ENCODE measurements at regions not wholly inside any gene's neighbourhood (a gene's known extent, or its start where the extent isn't known, plus 50 kb on each side); places are given as distances from the start of the nearest gene placed in this dataset.

- Histone ChIP-seq H3K36me3 (ENCODE audit: low read depth) (no peaks in the 10 kb centered on the region), H4K20me1 (ENCODE audit: insufficient read depth) (no peaks in the 10 kb centered on the region), H3K4me2 (no peak overlapping the region), H3K9me2 (ENCODE audit: insufficient read depth) (no peaks in the 10 kb centered on the region), H3K4me1 (replicated peaks; ENCODE audit: insufficient read depth) (no peaks in the 10 kb centered on the region), H3K27ac (no peak overlapping the region), H3K79me2 (ENCODE audit: low read depth) (no peaks in the 10 kb centered on the region), H3K4me3 (no peak overlapping the region), H2AFZ (no peak overlapping the region), H3F3A (ENCODE audit: insufficient read depth, low read depth) (no peaks in the 10 kb centered on the region), H3K27me3 (ENCODE audit: insufficient read depth, low read depth) (no peaks in the 10 kb centered on the region), H3K9me3 (ENCODE audit: insufficient read depth, low read depth) (no peaks in the 10 kb centered on the region)
- intact Hi-C loops (cut with micrococcal nuclease; ENCODE audit: unreplicated experiment), result no loop called here
- no TSS peak for BruUV-seq (replicated peaks)
- CTCF ChIA-PET, result no interaction called here
- TF ChIP-seq EZH2 (IDR thresholded peaks at IDR 0.05; ENCODE audit: low read depth) (no peak), CTCF (conservative IDR thresholded peaks at IDR 0.05) (no peak)
- DNase-seq, result no peak
- POLR2A ChIA-PET (ENCODE audit: unreplicated experiment), result no interaction called here
These were observed 131.5 kb upstream of the ACVR2A start for GRCh38 chr2:147713349-147713748.

GRCh38 chr2:147712051-147712450, 132.8 kb upstream of the ACVR2A start:
- ChIA-PET POLR2A (ENCODE audit: unreplicated experiment) (no interaction called here), CTCF (no interaction called here)
- DNase-seq, result no peak
- Histone ChIP-seq H3K27ac (no peak overlapping the region), H3K36me3 (ENCODE audit: low read depth) (no peaks in the 10 kb centered on the region), H3K9me3 (ENCODE audit: insufficient read depth, low read depth) (no peaks in the 10 kb centered on the region), H3K79me2 (ENCODE audit: low read depth) (no peaks in the 10 kb centered on the region), H3K4me2 (no peak overlapping the region), H3F3A (ENCODE audit: insufficient read depth, low read depth) (no peaks in the 10 kb centered on the region), H3K9me2 (ENCODE audit: insufficient read depth) (no peaks in the 10 kb centered on the region), H2AFZ (no peak overlapping the region), H3K4me1 (replicated peaks; ENCODE audit: insufficient read depth) (no peaks in the 10 kb centered on the region), H4K20me1 (ENCODE audit: insufficient read depth) (no peaks in the 10 kb centered on the region), H3K4me3 (no peak overlapping the region), H3K27me3 (ENCODE audit: insufficient read depth, low read depth) (no peaks in the 10 kb centered on the region)
- intact Hi-C loops (cut with micrococcal nuclease; ENCODE audit: unreplicated experiment), result no loop called here
- BruUV-seq (replicated peaks), result no TSS peak
- no peak for TF ChIP-seq EZH2 (IDR thresholded peaks at IDR 0.05; ENCODE audit: low read depth)
- TF ChIP-seq CTCF (conservative IDR thresholded peaks at IDR 0.05), result no peak

- no peaks in the 10 kb centered on the region for H3K9me3 ChIP-seq (ENCODE audit: insufficient read depth, low read depth)
- TF ChIP-seq EZH2 (IDR thresholded peaks at IDR 0.05; ENCODE audit: low read depth) (no peak), CTCF (conservative IDR thresholded peaks at IDR 0.05) (no peak)
- no TSS peak for BruUV-seq (replicated peaks)
- H3K79me2 ChIP-seq (ENCODE audit: low read depth), result no peaks in the 10 kb centered on the region
- no peaks in the 10 kb centered on the region for H3K36me3 ChIP-seq (ENCODE audit: low read depth)
- H4K20me1 ChIP-seq (ENCODE audit: insufficient read depth), result no peaks in the 10 kb centered on the region
- no peak overlapping the region for H3K4me2 ChIP-seq
- intact Hi-C loops (cut with micrococcal nuclease; ENCODE audit: unreplicated experiment), result no loop called here
- ChIA-PET POLR2A (ENCODE audit: unreplicated experiment) (no interaction called here), CTCF (no interaction called here)
- H2AFZ ChIP-seq, result no peak overlapping the region
- H3K9me2 ChIP-seq (ENCODE audit: insufficient read depth), result no peaks in the 10 kb centered on the region
- no peak overlapping the region for H3K27ac ChIP-seq
- no peaks in the 10 kb centered on the region for H3F3A ChIP-seq (ENCODE audit: insufficient read depth, low read depth)
- H3K27me3 ChIP-seq (ENCODE audit: insufficient read depth, low read depth), result no peaks in the 10 kb centered on the region
- no peaks in the 10 kb centered on the region for H3K4me1 ChIP-seq (replicated peaks; ENCODE audit: insufficient read depth)
- no peak for DNase-seq
- no peak overlapping the region for H3K4me3 ChIP-seq
These were observed 133.8 kb upstream of the ACVR2A start for GRCh38 chr2:147711031-147711430.
